ENCODE measurements at regions not wholly inside any gene's neighbourhood (a gene's known extent, or its start where the extent isn't known, plus 50 kb on each side); places are given as distances from the start of the nearest gene placed in this dataset.

GRCh38 chr2:176729706-176730569, 460.7 kb downstream of the MTX2 start:
- no peak for TF ChIP-seq EZH2 (IDR thresholded peaks at IDR 0.05; ENCODE audit: borderline replicate concordance, low read depth, low read length, poor library complexity, severe bottlenecking)
- no peak for TF ChIP-seq CTCF (conservative IDR thresholded peaks at IDR 0.05; ENCODE audit: low read depth, low read length)
